ENCODE measurements at regions not wholly inside any gene's neighbourhood (a gene's known extent, or its start where the extent isn't known, plus 50 kb on each side); places are given as distances from the start of the nearest gene placed in this dataset.

- Histone ChIP-seq H2AFZ (ENCODE audit: low read length) (no peak overlapping the region; the same call in 1 of the 2 replicates), H3K9ac (ENCODE audit: low read depth, low read length, poor library complexity, severe bottlenecking) (no peak overlapping the region), H3K9me3 (ENCODE audit: insufficient read depth, low read depth, low read length) (no peaks in the 10 kb centered on the region), H3F3A (ENCODE audit: low read depth) (no peaks in the 10 kb centered on the region), H4K20me1 (ENCODE audit: insufficient read depth, low read length, poor library complexity, severe bottlenecking) (no peaks in the 10 kb centered on the region), H3K27me3 (ENCODE audit: insufficient read depth, low read length, poor library complexity, severe bottlenecking) (no peaks in the 10 kb centered on the region), H3K9me2 (replicated peaks; ENCODE audit: low read depth, low read length) (no peaks in the 10 kb centered on the region), H3K4me1 (ENCODE audit: insufficient read depth, low read length, poor library complexity, severe bottlenecking) (no peaks in the 10 kb centered on the region), H3K79me2 (ENCODE audit: insufficient read depth, low read length) (no peaks in the 10 kb centered on the region), H3K36me3 (ENCODE audit: insufficient read depth, low read length) (no peaks in the 10 kb centered on the region), H3K4me2 (ENCODE audit: low read depth, low read length, poor library complexity, severe bottlenecking) (no peak overlapping the region), H3K4me3 (ENCODE audit: low read length, poor library complexity, severe bottlenecking) (no peak overlapping the region)
- TF ChIP-seq EZH2phosphoT487 (IDR thresholded peaks at IDR 0.05; ENCODE audit: borderline replicate concordance) = no peak
- no peak for TF ChIP-seq CTCF (conservative IDR thresholded peaks at IDR 0.05; ENCODE audit: low read length)
Measured at GRCh38 chr4:18366136-18366535, 344.6 kb upstream of the LCORL start.

GRCh38 chr4:18343581-18343980 is 322.0 kb upstream of the LCORL start:
- no peaks in the 10 kb centered on the region for H3K4me1 ChIP-seq (ENCODE audit: insufficient read depth, low read length, poor library complexity, severe bottlenecking)
- no peak overlapping the region for H3K4me2 ChIP-seq (ENCODE audit: low read depth, low read length, poor library complexity, severe bottlenecking)
- no peaks in the 10 kb centered on the region for H3K9me3 ChIP-seq (ENCODE audit: insufficient read depth, low read depth, low read length)
- H3K9me2 ChIP-seq (replicated peaks; ENCODE audit: low read depth, low read length) = no peaks in the 10 kb centered on the region
- no peaks in the 10 kb centered on the region for H3K36me3 ChIP-seq (ENCODE audit: insufficient read depth, low read length)
- no peaks in the 10 kb centered on the region for H3K79me2 ChIP-seq (ENCODE audit: insufficient read depth, low read length)
- no peaks in the 10 kb centered on the region for H4K20me1 ChIP-seq (ENCODE audit: insufficient read depth, low read length, poor library complexity, severe bottlenecking)
- no peak overlapping the region for H2AFZ ChIP-seq (ENCODE audit: low read length)
- H3K4me3 ChIP-seq (ENCODE audit: low read length, poor library complexity, severe bottlenecking) = no peak overlapping the region
- no peak overlapping the region for H3K9ac ChIP-seq (ENCODE audit: low read depth, low read length, poor library complexity, severe bottlenecking)
- H3K27me3 ChIP-seq (ENCODE audit: insufficient read depth, low read length, poor library complexity, severe bottlenecking) = no peaks in the 10 kb centered on the region
- TF ChIP-seq EZH2phosphoT487 (IDR thresholded peaks at IDR 0.05; ENCODE audit: borderline replicate concordance) (no peak), CTCF (conservative IDR thresholded peaks at IDR 0.05; ENCODE audit: low read length) (no peak)
- H3F3A ChIP-seq (ENCODE audit: low read depth) = no peaks in the 10 kb centered on the region

- Histone ChIP-seq H3K4me1 (ENCODE audit: insufficient read depth, low read length, poor library complexity, severe bottlenecking) (no peaks in the 10 kb centered on the region), H3K36me3 (ENCODE audit: insufficient read depth, low read length) (no peaks in the 10 kb centered on the region), H3K9ac (ENCODE audit: low read depth, low read length, poor library complexity, severe bottlenecking) (no peak overlapping the region), H3K4me2 (ENCODE audit: low read depth, low read length, poor library complexity, severe bottlenecking) (no peak overlapping the region), H3K79me2 (ENCODE audit: insufficient read depth, low read length) (no peaks in the 10 kb centered on the region), H3K27me3 (ENCODE audit: insufficient read depth, low read length, poor library complexity, severe bottlenecking) (no peaks in the 10 kb centered on the region), H3K4me3 (ENCODE audit: low read length, poor library complexity, severe bottlenecking) (no peak overlapping the region), H3K9me3 (ENCODE audit: insufficient read depth, low read depth, low read length) (no peaks in the 10 kb centered on the region), H3K9me2 (replicated peaks; ENCODE audit: low read depth, low read length) (no peaks in the 10 kb centered on the region), H4K20me1 (ENCODE audit: insufficient read depth, low read length, poor library complexity, severe bottlenecking) (no peaks in the 10 kb centered on the region), H3F3A (ENCODE audit: low read depth) (no peaks in the 10 kb centered on the region), H2AFZ (ENCODE audit: low read length) (no peak overlapping the region)
- TF ChIP-seq EZH2phosphoT487 (IDR thresholded peaks at IDR 0.05; ENCODE audit: borderline replicate concordance) = no peak
- TF ChIP-seq CTCF (conservative IDR thresholded peaks at IDR 0.05; ENCODE audit: low read length) = no peak
Measured at GRCh38 chr4:18342847-18343246, 321.3 kb upstream of the LCORL start.

All from Loucy (cell line).